ENCODE measurements at regions not wholly inside any gene's neighbourhood (a gene's known extent, or its start where the extent isn't known, plus 50 kb on each side); places are given as distances from the start of the nearest gene placed in this dataset.

DNA sequence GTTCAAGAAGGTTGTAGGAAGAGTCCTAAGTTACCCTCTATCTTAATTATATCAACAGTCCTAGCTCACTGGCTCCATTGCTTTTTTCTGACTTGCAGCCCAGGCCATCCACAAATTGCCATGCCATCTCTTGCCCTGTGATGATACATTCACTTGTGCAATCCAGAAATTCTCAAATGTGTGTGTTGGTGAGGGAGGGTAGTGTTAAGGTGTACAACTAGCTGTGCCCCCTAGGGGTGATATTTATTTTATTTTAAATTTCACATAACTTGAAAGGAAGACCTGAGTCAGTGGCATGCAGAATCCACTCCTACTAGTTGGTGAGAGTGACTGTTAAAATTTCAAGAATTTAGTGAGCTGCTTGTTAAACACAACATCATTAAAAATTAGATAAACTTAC, 156.1 kb upstream of the ANKRD28 start:
- intact Hi-C loops (cut with DNase I): no loop called here
- TF ChIP-seq CTCF (IDR thresholded peaks at IDR 0.05): no peak
- no peaks in the 10 kb centered on the region for H3K36me3 ChIP-seq

GRCh38 chr3:15955968-15956367, 158.2 kb upstream of the ANKRD28 start:
- H3K27me3 ChIP-seq: no peaks in the 10 kb centered on the region
- no peaks in the 10 kb centered on the region for H3K36me3 ChIP-seq
- H3K27ac ChIP-seq: no peak overlapping the region
- no peaks in the 10 kb centered on the region for H3K9me3 ChIP-seq
- DNase-seq: no peak
- no peaks in the 10 kb centered on the region for H3K4me1 ChIP-seq
- intact Hi-C loops (cut with DNase I): no loop called here
- no peak for TF ChIP-seq CTCF (IDR thresholded peaks at IDR 0.05)
- no peak overlapping the region for H3K9ac ChIP-seq (ENCODE audit: low read depth in 2 of 2, low read length in 2 of 2)
- no peak overlapping the region for H3K4me3 ChIP-seq

More for the DNA sequence above, 156.1 kb upstream of the ANKRD28 start:
- no peaks in the 10 kb centered on the region for H3K27me3 ChIP-seq
- no peaks in the 10 kb centered on the region for H3K9me3 ChIP-seq
- H3K27ac ChIP-seq: no peak overlapping the region
- H3K9ac ChIP-seq (ENCODE audit: low read depth in 2 of 2, low read length in 2 of 2): no peak overlapping the region
- H3K4me1 ChIP-seq: no peaks in the 10 kb centered on the region
- DNase-seq: no peak
- no peak overlapping the region for H3K4me3 ChIP-seq

DNA sequence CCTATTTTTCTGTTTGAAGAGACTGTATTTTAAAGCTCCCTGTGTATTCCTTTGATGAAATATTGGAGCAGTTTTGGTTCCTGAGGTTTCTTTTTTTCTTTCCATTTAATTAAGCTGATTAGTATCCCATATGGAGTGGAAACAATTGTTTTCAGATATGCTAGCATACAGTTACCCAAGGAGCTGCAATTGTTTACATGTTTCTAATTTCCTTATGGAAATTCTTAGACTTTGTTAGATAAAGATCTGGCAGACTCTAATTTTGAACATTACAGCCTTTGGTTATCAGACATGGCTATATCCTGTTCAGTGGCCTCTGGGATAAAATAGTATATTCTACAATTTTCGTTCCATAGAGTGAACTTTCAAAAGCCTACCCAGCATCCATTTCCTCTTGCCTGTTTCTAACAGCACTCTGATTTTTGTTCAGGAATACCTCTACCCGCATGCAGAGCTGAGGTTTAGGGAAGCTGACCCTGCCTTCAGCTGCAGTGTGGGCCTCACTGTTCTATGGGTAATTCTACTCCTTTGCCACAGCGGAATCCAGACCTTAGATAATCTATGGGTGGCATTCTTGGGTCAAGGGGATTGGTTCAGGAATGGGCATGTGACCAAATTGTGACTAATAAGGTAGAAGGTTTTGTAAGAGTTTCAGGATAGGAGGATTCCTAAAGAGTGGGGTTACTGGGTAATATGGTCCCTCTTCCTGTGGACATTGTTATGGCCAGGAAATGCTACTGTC, 161.1 kb upstream of the ANKRD28 start:
- H3K27me3 ChIP-seq: no peaks in the 10 kb centered on the region
- H3K9me3 ChIP-seq: no peaks in the 10 kb centered on the region
- no peak overlapping the region for H3K9ac ChIP-seq (ENCODE audit: low read depth in 2 of 2, low read length in 2 of 2)
- H3K36me3 ChIP-seq: no peaks in the 10 kb centered on the region
- H3K27ac ChIP-seq: no peak overlapping the region
- no peaks in the 10 kb centered on the region for H3K4me1 ChIP-seq
- intact Hi-C loops (cut with DNase I): no loop called here
- H3K4me3 ChIP-seq: no peak overlapping the region
- no peak for DNase-seq
- TF ChIP-seq CTCF (IDR thresholded peaks at IDR 0.05): no peak

- Histone ChIP-seq H3K27me3 (no peaks in the 10 kb centered on the region), H3K9me3 (no peaks in the 10 kb centered on the region), H3K9ac (ENCODE audit: low read depth in 2 of 2, low read length in 2 of 2) (no peak overlapping the region), H3K4me3 (no peak overlapping the region), H3K4me1 (no peaks in the 10 kb centered on the region), H3K27ac (no peak overlapping the region), H3K36me3 (no peaks in the 10 kb centered on the region)
- DNase-seq: no peak
- intact Hi-C loops (cut with DNase I): no loop called here
- no peak for TF ChIP-seq CTCF (IDR thresholded peaks at IDR 0.05)
Measured at GRCh38 chr3:15959434-15959811, 161.6 kb upstream of the ANKRD28 start.

- no peak overlapping the region for H3K4me3 ChIP-seq
- no peaks in the 10 kb centered on the region for H3K9me3 ChIP-seq
- no peak overlapping the region for H3K9ac ChIP-seq (ENCODE audit: low read depth in 2 of 2, low read length in 2 of 2)
- no peak overlapping the region for H3K27ac ChIP-seq
- intact Hi-C loops (cut with DNase I): no loop called here
- DNase-seq: no peak
- no peaks in the 10 kb centered on the region for H3K4me1 ChIP-seq
- no peak for TF ChIP-seq CTCF (IDR thresholded peaks at IDR 0.05)
- H3K27me3 ChIP-seq: no peaks in the 10 kb centered on the region
- H3K36me3 ChIP-seq: no peaks in the 10 kb centered on the region
Measured at GRCh38 chr3:15964605-15965442, 167.0 kb upstream of the ANKRD28 start.

Data from colonic mucosa (tissue), 4 donors.